Right cardiac atrium (tissue), 5 donors: ENCODE measurements at regions not wholly inside any gene's neighbourhood (a gene's known extent, or its start where the extent isn't known, plus 50 kb on each side); places are given as distances from the start of the nearest gene placed in this dataset.

Source experiments
- ATAC-seq, 2 donors: fragments of 200-7000 bp; cut with Tn5 transposase; one replicate each; pipeline versions ENCODE4 v1.8.0 to v1.9.1; 2020; ENCODE audit warnings: moderate library complexity in 2 of 2, mild to moderate bottlenecking in 1 of 2
- DNase-seq, 3 donors: peaks; one replicate each; pipeline ENCODE4 v3.0.0-alpha.2; 2020
- H3K27ac ChIP-seq: one replicate; pipeline ENCODE4 v1.5.1; 2013; ENCODE audit warnings: mild to moderate bottlenecking, low read length, control low read depth, moderate library complexity
- H3K27me3 ChIP-seq: one replicate; pipeline ENCODE4 v1.6.1; 2013; ENCODE audit not compliant: control insufficient read depth, insufficient read depth
- H3K4me1 ChIP-seq: one replicate; pipeline ENCODE4 v1.6.1; 2013; ENCODE audit warnings: low read length; ENCODE audit not compliant: control insufficient read depth, insufficient read depth
- H3K4me3 ChIP-seq: one replicate; pipeline ENCODE4 v1.5.1; 2013; ENCODE audit warnings: low read length, control low read depth
- H3K9me3 ChIP-seq: one replicate; pipeline ENCODE4 v1.6.1; 2013; ENCODE audit warnings: low read length; ENCODE audit not compliant: control insufficient read depth
- WGBS: extraction: QIAGEN DNeasy Blood & Tissue Kit; methylation state at CpG from one replicate; pipeline ENCODE4 v1.1.7; 2013; 5-methylcytosine and 5-hydroxymethylcytosine counted together
- intact Hi-C, 4 donors: fragments of 100-400 bp; cut with DNase I; formaldehyde crosslinking; loops; one replicate each; pipeline versions ENCODE4 v1.11.0 to v1.14.0; 2022 to 2023
- donor health status: healthy with polysubstance abuse.
- donor health status: DM: no; HTN: yes; CAD: no.
- donor health status: DM: no; HTN: no; CAD: no.
- donor health status: DM: no; HTN: yes; CAD: no; lungs with severe emphysema.
- donor health status: DM: yes; HTN: yes; CAD: no.

DNA sequence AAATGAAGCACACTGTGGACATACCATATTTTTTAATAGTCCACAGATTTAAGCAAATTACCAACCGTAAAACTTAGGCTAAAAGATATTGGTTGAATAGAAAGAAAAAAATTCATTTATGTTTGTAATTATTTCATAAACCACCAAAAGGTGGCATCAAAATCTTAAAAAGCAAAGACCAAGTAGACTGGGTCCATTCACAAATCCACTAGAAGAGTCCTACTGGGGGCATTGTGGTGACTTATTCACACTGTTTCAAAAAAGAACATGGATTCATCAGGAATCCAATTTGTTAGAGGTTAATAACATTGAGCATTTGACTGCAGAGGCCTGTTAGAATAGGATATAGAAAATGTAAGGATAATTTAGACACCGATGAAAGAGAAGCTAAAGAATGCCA lies 194.9 kb upstream of the KYNU start:
- no peak overlapping the region for H3K4me3 ChIP-seq
- ATAC-seq (no peak), DNase-seq (no peak)
- intact Hi-C loops = loop anchor here in 1 of 4 donors (10.0 kb wide), 1 partner anchor 302 kb away; no protein-coding TSS in a partner anchor
- no peaks in the 10 kb centered on the region for H3K4me1 ChIP-seq
- H3K27ac ChIP-seq = no peak overlapping the region
- H3K27me3 ChIP-seq = no peaks in the 10 kb centered on the region
- WGBS = 84% methylated on average over 2 of the region's 2 CpGs
- no peaks in the 10 kb centered on the region for H3K9me3 ChIP-seq

DNA sequence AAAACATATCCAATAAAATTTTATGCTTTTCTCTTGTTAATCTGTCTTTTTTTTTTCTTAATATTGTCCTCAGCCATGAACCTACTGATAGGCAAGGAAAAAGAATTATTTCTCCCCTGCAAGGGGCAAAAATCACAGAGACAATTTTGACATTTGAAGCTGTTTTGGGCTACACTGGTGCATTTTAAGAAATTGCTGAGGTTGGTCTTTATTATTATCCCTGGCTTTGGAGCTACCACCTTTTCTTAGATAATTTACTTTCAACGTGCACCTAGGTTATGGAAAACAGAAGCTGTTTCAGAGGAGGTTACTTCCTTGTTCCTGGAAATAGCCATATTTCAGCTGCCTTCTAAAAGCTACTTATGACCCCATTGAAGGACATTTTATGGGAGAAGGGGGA lies 195.5 kb upstream of the KYNU start:
- intact Hi-C loops = loop anchor here in 1 of 4 donors (10.0 kb wide), 1 partner anchor 303 kb away; no protein-coding TSS in a partner anchor
- ATAC-seq = no peak

DNA sequence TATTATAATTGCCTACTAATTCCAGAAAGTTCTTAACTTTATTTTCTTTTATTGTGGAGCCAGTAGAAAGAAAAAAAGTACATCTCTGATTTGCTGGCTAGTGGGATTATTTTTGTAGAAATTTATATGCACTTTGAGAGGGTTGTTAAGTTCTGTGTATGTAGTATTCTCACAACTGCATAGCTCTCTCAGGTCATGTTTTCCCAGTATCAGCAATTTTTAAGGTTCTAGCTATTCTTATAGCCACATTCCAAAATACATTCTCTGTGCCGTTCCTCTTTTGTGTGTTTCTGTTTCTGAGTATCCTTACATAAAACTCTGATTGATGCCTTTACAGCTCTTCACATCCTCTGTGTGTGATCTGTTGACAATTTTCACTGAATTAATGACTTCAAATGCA lies 199.3 kb upstream of the KYNU start:
- no peak for DNase-seq
- intact Hi-C loops = loop anchor here in 1 of 4 donors (10.0 kb wide), 1 partner anchor 307 kb away; no protein-coding TSS in a partner anchor
- 67% methylated on average over 1 of the region's 1 CpG for WGBS

More for the DNA sequence above, 195.5 kb upstream of the KYNU start:
- no peaks in the 10 kb centered on the region for H3K9me3 ChIP-seq
- no peaks in the 10 kb centered on the region for H3K4me1 ChIP-seq
- no peak overlapping the region for H3K4me3 ChIP-seq
- no peak for DNase-seq
- 58% methylated on average over 1 of the region's 1 CpG for WGBS
- no peak overlapping the region for H3K27ac ChIP-seq
- no peaks in the 10 kb centered on the region for H3K27me3 ChIP-seq

DNA sequence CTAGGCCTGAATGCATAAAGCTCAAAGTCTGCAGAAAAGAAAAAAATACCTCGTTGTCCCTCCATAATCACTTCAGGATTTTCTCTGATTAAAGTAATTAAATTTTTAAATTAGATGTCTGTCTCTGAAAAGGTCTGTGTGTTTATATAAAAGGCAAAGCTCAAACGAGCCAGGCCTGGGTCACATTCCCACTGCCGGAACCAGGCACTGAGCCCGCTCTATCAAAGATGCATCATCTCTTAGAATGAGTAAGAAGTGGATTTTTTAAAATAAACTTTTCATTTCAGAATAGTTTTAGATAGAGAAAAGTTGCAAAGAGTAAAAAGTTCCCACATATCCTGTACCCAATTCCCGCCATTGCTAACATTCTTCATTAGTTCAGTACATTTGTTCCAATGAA lies 202.1 kb upstream of the KYNU start:
- DNase-seq (no peak), ATAC-seq (no peak)
- H3K4me1 ChIP-seq = no peaks in the 10 kb centered on the region
- H3K9me3 ChIP-seq = no peaks in the 10 kb centered on the region
- intact Hi-C loops = loop anchor here in 1 of 4 donors (10.0 kb wide), 1 partner anchor 309 kb away; no protein-coding TSS in a partner anchor
- H3K27me3 ChIP-seq = no peaks in the 10 kb centered on the region
- H3K27ac ChIP-seq = no peak overlapping the region
- no peak overlapping the region for H3K4me3 ChIP-seq
- WGBS = 79% methylated on average over 5 of the region's 5 CpGs

More for the DNA sequence above, 199.3 kb upstream of the KYNU start:
- no peaks in the 10 kb centered on the region for H3K27me3 ChIP-seq
- no peak overlapping the region for H3K27ac ChIP-seq
- no peak overlapping the region for H3K4me3 ChIP-seq
- ATAC-seq = no peak
- H3K9me3 ChIP-seq = no peaks in the 10 kb centered on the region
- no peaks in the 10 kb centered on the region for H3K4me1 ChIP-seq

DNA sequence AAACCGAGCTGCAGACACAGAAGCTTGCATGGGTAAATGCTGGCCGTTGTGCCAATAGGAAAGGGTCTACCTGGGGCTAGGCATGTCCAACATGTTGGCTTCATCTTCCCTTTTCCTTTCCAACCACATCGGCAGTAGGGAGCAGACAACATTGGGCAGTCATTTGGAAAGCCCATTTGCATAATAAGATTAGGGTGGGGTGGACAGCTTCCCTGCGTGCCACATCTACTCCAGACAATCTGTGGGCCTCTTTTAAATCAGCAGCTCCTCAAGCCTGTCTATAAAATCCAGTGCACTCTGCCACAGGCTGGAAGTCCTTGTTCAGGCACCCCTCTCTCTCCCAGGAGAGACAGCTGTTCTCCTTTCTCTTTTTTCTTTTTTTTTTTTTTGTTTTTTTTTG lies 203.6 kb upstream of the KYNU start:
- no peak overlapping the region for H3K4me3 ChIP-seq
- H3K27me3 ChIP-seq = no peaks in the 10 kb centered on the region
- 77% methylated on average over 4 of the region's 4 CpGs for WGBS
- no peaks in the 10 kb centered on the region for H3K4me1 ChIP-seq
- ATAC-seq = no peak
- intact Hi-C loops = loop anchor here in 1 of 4 donors (10.0 kb wide), 1 partner anchor 311 kb away; no protein-coding TSS in a partner anchor
- H3K27ac ChIP-seq = no peak overlapping the region
- H3K9me3 ChIP-seq = no peaks in the 10 kb centered on the region
- no peak for DNase-seq

DNA sequence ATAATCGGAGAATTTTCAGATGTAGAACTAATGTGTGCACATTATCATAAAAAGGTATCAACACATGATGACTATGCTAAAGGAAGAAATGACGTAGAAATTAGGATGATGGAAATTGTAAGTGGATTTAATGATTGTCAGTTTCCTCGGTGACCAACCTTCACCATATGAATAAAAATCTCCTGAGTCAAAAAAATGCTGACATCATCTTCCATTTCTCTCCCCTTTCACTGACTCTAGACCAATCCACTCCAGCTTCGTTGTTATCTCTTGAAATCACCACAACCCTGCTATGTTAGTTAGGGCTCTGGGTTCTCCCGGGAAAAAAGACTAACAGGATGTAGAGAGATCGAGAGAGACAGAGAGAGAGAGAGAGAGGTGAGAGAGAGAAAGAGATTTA lies 204.8 kb upstream of the KYNU start:
- no peak overlapping the region for H3K4me3 ChIP-seq
- no peaks in the 10 kb centered on the region for H3K9me3 ChIP-seq
- ATAC-seq = no peak
- DNase-seq = no peak
- WGBS = 85% methylated on average over 6 of the region's 6 CpGs
- no peaks in the 10 kb centered on the region for H3K27me3 ChIP-seq
- intact Hi-C loops = loop anchor here in 1 of 4 donors (10.0 kb wide), 1 partner anchor 312 kb away; no protein-coding TSS in a partner anchor
- H3K27ac ChIP-seq = no peak overlapping the region
- H3K4me1 ChIP-seq = no peaks in the 10 kb centered on the region

DNA sequence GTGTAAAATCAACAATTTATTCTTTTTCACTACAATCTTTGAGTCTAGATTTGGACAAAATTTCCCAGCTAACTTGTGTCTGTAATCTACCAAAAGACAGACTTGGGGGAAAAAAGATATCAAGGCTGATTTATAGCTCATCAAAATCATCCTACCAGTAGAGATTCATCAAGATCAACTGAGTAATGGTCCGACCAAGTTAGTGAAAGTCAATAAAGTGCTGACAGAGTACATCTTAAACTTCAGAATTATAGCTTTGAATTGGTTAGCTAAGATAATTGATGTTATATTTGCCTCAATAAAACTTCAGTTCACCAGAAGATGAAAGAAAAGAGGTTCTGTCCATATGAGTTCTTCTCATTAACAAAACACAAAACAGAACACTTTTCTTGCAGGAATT lies 207.1 kb upstream of the KYNU start:
- 50% methylated on average over 1 of the region's 1 CpG for WGBS
- DNase-seq (no peak), ATAC-seq (no peak)
- Histone ChIP-seq H3K27me3 (no peaks in the 10 kb centered on the region), H3K27ac (no peak overlapping the region), H3K4me1 (no peaks in the 10 kb centered on the region), H3K9me3 (no peaks in the 10 kb centered on the region), H3K4me3 (no peak overlapping the region)
- intact Hi-C loops = loop anchor here in 1 of 4 donors (10.0 kb wide), 1 partner anchor 314 kb away; no protein-coding TSS in a partner anchor

DNA sequence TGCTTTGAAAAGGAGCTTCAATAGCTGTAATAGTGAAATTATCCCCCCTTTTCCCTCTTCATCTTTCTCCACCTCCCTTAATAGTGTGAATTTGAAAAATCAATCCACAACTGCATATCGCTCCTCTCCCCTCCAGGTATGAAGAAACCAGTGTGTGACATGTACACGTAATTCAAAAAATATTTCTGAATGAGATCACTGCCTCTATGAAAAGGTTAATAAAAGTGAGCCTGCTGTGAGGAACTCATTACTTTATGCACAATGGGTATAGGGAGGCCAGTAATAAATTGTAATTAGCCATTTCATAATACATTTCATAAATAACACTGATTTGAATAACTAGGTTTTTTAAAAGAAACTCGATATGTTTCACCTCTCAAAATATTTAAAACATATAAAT lies 209.0 kb upstream of the KYNU start:
- no peaks in the 10 kb centered on the region for H3K27me3 ChIP-seq
- intact Hi-C loops = no loop called here
- H3K9me3 ChIP-seq = no peaks in the 10 kb centered on the region
- H3K4me3 ChIP-seq = no peak overlapping the region
- no peak for ATAC-seq
- 85% methylated on average over 3 of the region's 3 CpGs for WGBS
- DNase-seq = no peak
- H3K27ac ChIP-seq = no peak overlapping the region
- no peaks in the 10 kb centered on the region for H3K4me1 ChIP-seq

DNA sequence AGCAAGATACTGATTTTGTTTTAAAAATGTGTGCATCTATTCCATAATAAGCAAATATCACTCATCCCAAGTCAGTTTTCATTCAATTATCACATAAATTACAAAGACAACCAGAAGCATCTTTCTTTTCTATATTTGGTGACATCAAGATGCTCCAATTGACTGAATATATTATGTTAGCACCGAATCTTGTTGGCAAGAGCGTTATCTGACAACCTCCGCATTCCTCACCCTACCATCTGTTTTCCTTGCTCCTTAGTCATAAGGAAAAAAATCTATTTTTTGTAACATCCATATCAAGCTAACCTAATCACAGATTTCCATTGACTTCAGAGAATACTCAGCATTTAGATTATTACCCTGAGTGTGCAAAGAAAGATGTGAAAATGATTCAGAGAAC lies 212.2 kb upstream of the KYNU start:
- DNase-seq (no peak), ATAC-seq (no peak)
- Histone ChIP-seq H3K9me3 (no peaks in the 10 kb centered on the region), H3K4me3 (no peak overlapping the region), H3K4me1 (no peaks in the 10 kb centered on the region), H3K27ac (no peak overlapping the region), H3K27me3 (no peaks in the 10 kb centered on the region)
- intact Hi-C loops = no loop called here
- WGBS = 70% methylated on average over 3 of the region's 3 CpGs

DNA sequence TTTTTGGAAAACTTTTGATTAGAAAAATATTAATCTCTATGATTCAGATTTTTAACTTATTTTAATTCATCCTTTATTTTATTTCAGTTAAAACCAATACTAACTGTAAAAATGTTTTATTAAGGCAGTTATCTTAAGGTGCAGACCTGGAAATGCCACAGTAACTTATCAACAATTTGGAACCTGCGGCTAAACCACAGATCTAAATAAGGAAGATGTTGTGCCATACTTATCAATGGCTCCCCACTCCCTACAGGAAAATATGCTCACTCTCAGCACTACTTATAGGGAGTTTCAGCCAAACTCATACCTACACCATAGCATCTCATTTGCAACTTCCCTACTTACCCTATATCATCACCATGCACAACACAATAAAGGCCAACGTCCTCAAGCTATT lies 226.9 kb upstream of the KYNU start:
- H3K27ac ChIP-seq = no peak overlapping the region
- no peaks in the 10 kb centered on the region for H3K4me1 ChIP-seq
- no peaks in the 10 kb centered on the region for H3K27me3 ChIP-seq
- WGBS = 67% methylated on average over 2 of the region's 2 CpGs
- DNase-seq = no peak
- H3K4me3 ChIP-seq = no peak overlapping the region
- intact Hi-C loops = no loop called here
- no peak for ATAC-seq
- no peaks in the 10 kb centered on the region for H3K9me3 ChIP-seq

DNA sequence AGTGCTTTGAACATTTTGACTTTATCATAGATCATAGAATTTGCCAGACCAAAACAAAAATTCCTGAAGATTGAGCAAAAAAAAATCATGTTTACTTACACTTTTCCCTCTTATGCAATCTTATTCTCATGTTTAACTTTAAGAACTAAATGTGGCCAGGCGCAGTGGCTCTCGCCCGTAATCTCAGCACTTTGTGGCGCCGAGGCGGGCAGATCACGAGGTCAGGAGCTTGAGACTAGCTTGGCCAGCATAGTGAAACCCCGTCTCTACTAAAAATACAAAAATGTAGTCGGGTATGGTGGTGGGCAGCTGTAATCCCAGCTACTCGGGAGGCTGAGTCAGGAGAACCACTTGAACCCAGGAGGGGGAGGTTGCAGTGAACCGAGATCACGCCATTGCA lies 227.9 kb upstream of the KYNU start:
- intact Hi-C loops = no loop called here
- no peaks in the 10 kb centered on the region for H3K4me1 ChIP-seq
- no peak overlapping the region for H3K4me3 ChIP-seq
- ATAC-seq (no peak), DNase-seq (no peak)
- no peaks in the 10 kb centered on the region for H3K27me3 ChIP-seq
- no peaks in the 10 kb centered on the region for H3K9me3 ChIP-seq
- H3K27ac ChIP-seq = no peak overlapping the region
- WGBS = 89% methylated on average over 12 of the region's 12 CpGs

DNA sequence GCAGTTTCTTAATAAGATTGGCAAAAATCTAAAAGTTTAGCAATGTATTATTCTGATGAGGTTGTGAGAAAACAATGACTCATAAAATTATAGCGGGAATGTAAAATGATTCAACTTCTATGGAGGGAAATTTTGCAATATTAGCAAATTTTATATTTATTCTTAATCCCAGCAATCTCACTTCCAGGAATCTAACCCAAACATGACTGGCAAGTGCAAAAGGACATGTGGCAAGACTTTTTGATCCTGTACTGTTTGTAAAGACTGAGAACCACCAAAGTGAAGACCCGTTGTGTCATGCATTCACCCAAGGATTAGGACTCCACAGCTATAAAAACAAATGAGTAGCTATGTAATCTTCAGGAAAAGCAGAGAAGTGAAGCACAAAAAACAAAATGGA lies 234.8 kb upstream of the KYNU start:
- intact Hi-C loops = no loop called here
- WGBS = 83% methylated on average over 2 of the region's 2 CpGs
- H3K4me1 ChIP-seq = no peaks in the 10 kb centered on the region
- H3K27ac ChIP-seq = no peak overlapping the region
- DNase-seq (no peak), ATAC-seq (no peak)
- no peak overlapping the region for H3K4me3 ChIP-seq
- no peaks in the 10 kb centered on the region for H3K9me3 ChIP-seq
- H3K27me3 ChIP-seq = no peaks in the 10 kb centered on the region
